Nucleus accumbens (tissue), 56 donors: ENCODE measurements at regions not wholly inside any gene's neighbourhood (a gene's known extent, or its start where the extent isn't known, plus 50 kb on each side); places are given as distances from the start of the nearest gene placed in this dataset.

Experiments used
- DNase-seq, 56 donors: peaks; one replicate each; lab custom pipeline; 2025; lab: John Stamatoyannopoulos, UW

DNA sequence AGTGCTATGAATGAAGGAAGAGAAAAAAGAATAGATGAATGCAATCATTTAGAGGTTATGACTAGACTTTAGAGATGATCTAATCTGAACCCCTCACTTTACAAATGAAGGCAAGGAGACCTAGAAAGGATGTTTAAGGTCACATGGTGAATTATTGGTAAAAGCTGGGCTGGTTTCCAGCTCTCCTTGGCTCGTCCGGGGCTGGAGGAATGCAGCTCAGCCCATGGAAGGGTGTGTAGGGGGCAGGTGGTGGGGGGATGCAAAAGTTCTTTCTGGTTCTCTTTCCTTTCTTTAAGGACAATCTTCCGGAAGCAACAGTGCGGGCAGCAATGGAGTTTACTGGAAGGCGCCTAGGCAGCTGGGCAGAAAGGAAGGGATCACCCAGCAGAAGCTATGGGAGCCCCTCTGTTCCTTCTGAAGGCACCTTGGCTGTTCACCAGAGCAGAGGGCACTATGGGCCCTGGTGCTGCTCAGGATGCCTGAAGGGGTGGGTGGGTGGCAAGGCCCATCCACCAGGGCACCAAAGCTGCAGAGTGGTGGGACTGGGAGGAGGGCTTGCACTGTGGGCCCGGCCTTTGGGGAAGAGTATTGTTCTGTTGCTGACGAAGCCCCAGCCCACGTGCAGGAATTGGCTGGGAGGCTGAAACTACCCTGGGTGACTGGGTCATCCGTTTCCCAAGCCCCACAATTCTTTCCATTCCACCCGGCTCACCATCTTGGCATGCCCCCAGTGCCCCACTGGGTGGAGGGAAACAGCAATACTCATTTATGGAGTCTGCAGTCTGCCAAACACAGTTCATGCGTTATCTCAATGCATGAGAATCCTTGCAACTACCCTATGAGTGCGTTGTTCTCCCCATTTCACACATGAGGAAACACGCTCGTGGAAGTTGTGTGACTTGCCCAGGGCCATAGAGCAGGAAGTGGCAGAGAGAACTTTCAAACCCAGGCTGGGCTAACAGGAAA is 78.2 kb downstream of the IRF2BPL start:
- peak in 1 of 56 donors; percentile 18 for DNase-seq

GRCh38 chr14:76948976-76949375 is 79.5 kb downstream of the IRF2BPL start:
- no peak for DNase-seq

DNA sequence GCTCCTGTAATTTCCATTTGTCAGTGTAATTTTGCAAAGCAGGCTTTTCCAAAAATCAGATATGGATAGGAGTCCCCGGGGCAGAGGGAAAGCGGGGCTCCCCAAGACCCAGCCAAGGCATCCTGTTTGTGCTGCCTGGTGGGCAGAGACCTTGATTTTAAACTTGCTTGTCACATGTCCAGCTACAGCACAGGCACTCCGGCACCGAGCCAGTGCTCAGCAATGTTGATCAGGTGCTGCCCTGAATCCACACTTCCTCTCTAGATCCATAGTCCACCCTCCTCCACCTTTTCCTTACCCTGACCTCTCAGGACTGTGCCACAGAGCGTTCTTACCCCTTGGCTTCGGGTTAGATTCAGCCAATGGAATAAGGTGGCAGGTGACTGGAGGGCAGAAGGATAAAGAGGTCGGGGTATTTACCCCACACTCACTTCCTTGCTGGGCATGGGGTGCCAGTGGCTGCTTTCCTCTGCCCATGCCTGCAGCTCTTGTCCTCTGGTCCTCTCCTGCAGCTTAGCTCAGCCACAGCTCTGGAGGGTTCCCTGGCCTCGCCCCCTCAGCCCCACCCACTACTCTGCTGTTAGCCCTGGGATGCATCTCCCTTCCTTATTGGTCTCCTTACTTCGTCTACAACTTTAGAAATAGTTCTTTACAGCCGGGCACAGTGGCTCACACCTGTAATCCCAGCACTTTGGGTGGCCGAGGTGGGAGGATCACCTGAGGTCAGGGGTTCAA is 80.1 kb downstream of the IRF2BPL start:
- DNase-seq: no peak

DNA sequence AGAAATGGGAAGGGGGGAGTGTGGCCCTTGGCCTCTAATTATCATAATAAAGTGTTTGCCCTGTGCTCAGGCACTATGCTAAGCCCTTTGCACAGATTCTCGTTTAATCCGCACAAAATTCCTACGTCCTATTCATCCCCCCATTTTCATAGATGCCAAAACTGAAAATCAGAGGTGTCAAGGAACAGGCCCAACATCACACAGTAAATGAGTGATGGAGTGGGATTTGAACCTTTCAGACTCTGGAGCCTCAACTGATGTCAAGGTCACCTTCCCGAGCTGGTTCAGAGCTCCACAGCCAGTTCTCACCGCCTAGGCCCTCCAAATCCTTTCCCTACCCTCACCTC is 80.7 kb downstream of the IRF2BPL start:
- DNase-seq: no peak

DNA sequence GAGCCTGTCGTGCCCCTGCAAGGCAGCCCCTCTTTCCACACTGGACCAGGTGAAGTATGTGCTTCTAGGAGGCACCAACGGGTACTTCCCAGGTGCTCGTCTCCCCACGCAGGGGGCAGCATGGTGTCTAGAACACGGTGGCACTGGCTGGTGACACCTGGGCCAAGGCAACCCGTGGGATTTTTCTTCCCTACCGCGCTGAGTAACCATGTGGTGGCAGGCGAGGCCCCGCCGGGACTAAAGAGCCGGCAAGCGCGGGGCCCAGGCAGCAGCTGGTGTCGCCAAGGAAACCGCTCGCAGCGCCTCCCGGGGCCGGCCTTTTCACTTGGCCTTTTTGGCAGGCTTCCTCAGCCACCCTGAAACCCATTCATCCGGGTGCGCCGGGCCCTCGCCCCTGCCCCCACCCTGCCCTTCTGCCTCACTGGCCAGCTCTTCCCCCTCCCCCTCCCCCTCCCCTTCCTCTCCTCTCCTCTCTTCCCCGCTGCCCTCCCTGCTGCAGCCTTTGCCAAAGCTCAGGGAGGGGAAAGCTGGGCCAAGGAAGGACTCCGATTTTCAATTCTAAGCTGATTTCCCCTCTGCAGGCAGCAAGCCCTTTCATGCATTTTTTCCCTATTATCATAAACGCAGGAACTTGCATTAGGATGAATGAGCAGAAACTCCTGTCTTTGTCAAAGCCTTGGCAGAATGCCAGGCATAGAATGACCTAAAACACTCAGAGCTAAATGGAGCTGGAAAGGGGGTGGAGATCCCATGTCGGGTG is 81.2 kb downstream of the IRF2BPL start:
- peak; percentile 52 to 97 (median 93) for DNase-seq

- peak in 1 of 56 donors; percentile 37 for DNase-seq
These were observed 81.8 kb downstream of the IRF2BPL start for GRCh38 chr14:76946753-76947077.

DNA sequence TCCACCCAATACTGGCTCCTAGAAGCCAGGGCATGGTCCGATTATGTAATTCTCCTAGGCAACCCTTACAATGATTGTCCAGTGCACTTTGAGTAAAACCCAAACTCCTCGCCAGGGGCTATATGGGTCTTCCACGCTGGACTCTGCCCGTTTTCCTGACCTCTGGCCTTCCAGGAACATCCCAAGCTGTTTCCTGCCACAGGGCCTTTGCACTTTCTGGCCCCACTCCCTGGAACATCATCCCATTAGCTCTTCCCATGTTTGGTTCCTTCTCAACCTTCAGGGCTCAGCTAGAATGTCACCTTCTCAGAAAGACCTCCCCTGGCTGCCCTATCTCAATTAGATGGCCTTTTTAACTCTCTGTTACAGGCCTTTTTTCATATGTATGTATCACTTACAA is 85.4 kb downstream of the IRF2BPL start:
- DNase-seq: no peak

- no peak for DNase-seq
These were observed 86.3 kb downstream of the IRF2BPL start for GRCh38 chr14:76941946-76942805.

GRCh38 chr14:76941544-76941943 is 87.0 kb downstream of the IRF2BPL start:
- DNase-seq: no peak

- no peak for DNase-seq
These were observed 88.3 kb downstream of the IRF2BPL start for GRCh38 chr14:76940021-76940760.

- no peak for DNase-seq
These were observed 89.3 kb downstream of the IRF2BPL start for GRCh38 chr14:76939015-76939742.

DNA sequence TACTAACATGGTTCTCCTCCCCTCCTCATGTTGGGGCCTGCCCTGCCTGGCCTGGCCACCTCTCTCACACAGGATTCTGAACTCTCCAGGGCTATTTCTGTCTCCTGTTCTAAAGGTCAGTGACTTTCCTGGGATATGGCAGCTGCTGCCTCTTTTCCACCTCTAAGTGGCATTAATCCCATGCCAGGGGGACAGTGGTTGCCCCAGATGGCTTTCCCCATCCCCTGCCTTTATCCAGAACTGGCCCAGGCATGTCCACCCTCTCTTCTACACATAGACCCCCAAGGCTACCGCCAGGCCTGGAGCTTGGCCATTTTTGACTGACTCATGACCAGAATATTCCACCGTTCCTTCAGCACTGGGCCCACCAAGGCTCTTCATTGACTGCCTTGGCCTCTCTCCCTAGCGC is 90.4 kb downstream of the IRF2BPL start:
- DNase-seq: no peak

- DNase-seq: peak in 27 of 56 donors; percentile 6 to 71 (median 32)
These were observed 91.1 kb downstream of the IRF2BPL start for GRCh38 chr14:76937181-76938091.

GRCh38 chr14:76936483-76936882 is 92.0 kb downstream of the IRF2BPL start:
- DNase-seq: no peak

DNA sequence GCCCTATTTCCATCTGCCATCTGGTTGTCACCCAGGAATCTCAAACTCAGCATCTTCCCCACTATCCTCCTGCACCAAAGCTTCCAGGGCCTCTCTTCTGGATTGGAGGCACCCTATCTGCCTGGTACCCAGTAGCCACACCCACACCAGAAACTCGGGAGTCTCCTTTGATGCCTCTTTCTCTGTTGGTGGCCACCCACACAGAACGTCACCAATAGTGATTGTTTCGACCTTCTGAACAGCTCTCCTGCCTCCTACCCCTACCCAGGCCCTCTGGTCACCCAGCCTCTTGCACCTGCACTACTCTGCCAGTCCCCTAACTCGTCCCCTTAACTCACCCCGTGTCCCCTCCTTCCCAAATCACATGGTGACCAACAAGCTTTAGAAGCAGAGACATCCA is 95.0 kb downstream of the IRF2BPL start:
- DNase-seq: no peak

DNA sequence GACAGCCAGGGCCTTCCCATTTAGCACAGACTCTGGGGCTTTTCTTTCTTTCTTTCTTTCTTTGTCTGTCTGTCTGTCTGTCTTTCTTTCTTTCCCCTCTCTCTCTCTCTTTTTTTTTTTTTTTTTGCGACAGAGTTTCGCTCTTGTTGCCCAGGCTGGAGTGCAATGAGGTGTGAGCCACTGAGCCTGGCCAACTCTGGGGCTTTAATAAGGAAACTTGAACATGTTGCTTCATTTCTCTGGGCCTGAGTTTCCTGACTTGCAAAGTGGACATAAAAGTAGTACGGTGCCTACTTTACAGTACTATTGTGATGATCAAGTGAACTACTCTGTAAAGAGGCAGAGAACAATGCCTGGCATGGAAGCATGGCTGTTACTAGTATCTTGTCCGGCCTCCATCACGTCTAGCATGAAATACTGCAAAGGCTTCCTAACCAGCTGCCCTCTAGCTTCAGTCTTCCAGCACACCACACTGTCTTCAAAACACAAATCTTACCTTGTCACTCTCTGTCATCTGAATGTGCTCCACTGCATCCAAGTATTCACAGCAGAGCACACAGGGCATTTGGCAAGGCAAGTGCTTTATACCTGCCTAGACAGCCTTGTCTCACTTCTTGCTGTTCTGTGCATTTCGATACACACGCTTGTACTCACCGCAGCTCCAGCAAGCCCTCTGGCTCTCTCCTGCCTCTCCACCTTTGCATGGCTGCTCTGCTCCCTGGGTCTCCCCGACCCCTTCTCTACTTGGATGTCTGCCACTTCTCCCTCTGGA is 96.7 kb downstream of the IRF2BPL start:
- no peak for DNase-seq

DNA sequence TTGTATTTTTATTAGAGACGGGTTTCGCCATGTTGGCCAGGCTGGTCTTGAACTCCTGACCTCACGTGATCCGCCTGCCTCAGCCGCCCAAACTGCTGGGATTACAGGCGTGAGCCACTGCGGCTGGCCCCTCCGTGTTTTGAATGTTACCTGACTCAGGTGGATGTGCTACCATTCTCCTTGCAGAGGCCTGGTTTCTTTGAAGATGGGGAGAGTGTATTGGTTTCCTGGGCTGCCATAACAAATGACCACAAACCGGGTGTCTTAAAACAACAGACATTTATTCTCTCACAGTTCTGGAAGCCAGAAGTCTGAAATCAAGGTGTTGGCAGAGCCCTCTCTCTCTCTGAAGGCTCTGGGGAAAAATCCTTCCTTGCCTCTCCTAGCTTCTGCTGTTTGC is 98.0 kb downstream of the IRF2BPL start:
- DNase-seq: no peak
